Stimulated activated naive CD4-positive, alpha-beta T cell (primary cell): ENCODE measurements at regions not wholly inside any gene's neighbourhood (a gene's known extent, or its start where the extent isn't known, plus 50 kb on each side); places are given as distances from the start of the nearest gene placed in this dataset.
"Not testable (repeated sequence)": the region's sequence is repeated elsewhere in the genome, so short reads cannot be mapped to it uniquely, and the experiment has no call there.

Experiments
- DNase-seq, 6 experiments: peaks; one replicate each; lab custom pipeline; 2025; lab: John Stamatoyannopoulos, UW

- DNase-seq = no peak
Measured at GRCh38 chr1:99062192-99062591, 57.5 kb upstream of the PLPPR5 start.

GRCh38 chr1:99069146-99069545 is 64.5 kb upstream of the PLPPR5 start:
- DNase-seq = no peak

- DNase-seq = not testable (repeated sequence)
Measured at GRCh38 chr1:99078529-99078928, 73.9 kb upstream of the PLPPR5 start.

- no peak for DNase-seq
Measured at GRCh38 chr1:99082366-99082765, 77.7 kb upstream of the PLPPR5 start.

DNA sequence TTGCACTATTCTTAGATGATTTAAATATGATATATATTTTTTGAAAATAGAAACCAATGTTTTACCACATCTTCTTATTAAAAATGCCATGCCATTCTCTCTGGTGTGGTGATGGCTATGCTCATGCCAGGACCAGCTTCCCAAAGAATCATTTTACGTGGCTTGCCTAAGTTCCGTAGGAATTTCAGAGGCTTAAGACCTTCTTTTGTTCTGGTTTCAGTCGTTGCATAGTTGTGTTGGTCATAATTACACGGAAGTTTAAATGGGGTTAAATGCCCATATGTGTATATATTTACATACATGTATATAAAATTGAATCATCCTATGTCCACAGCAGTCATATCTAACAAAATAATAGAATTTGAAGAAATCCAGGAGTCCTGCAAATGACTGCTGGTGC is 78.7 kb upstream of the PLPPR5 start:
- DNase-seq = no peak

- no peak for DNase-seq
Measured at GRCh38 chr1:99084562-99084961, 79.9 kb upstream of the PLPPR5 start.

DNA sequence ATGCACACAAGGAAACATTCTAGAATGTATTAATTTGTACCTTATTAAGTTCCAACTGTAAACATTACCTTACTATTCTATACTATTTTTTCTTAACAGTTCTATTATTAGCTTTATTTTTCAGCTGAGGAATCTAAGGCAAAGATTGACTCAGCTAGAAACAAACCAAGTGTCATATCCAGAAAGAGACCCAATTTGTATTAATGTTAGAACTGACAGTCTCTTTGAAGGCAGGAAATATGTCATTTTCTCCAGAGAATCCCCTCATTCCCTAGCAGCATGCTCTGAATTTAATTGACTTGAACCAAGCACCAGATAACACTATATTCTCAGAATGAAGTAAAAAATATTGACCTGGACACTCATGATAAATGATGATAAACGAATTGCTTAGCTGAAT is 81.4 kb upstream of the PLPPR5 start:
- no peak for DNase-seq

GRCh38 chr1:99098589-99098988 is 93.9 kb upstream of the PLPPR5 start:
- no peak for DNase-seq

- no peak for DNase-seq
Measured at GRCh38 chr1:99106274-99106673, 101.6 kb upstream of the PLPPR5 start.

DNA sequence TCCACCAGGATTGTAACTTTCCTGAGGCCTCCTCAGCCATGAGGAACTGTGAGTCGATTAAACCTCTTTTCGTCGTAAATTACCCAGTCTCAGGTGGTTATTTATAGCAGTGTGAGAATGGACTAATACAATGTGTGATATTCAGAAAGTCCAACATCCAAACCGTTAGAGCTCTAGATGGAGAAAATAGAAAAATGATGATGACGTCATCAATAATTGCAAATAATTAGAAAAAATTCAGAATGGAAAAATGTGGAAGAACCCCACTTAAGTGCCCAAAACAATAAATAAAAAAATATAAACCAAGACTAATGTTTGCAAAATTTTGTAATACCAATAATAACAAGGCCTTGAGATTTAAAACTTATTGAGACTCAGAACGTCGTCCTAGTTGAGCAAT is 103.0 kb upstream of the PLPPR5 start:
- no peak for DNase-seq

- DNase-seq = no peak
Measured at GRCh38 chr1:99110140-99111041, 105.7 kb upstream of the PLPPR5 start.

GRCh38 chr1:99115231-99115630 is 110.6 kb upstream of the PLPPR5 start:
- DNase-seq = no peak

DNA sequence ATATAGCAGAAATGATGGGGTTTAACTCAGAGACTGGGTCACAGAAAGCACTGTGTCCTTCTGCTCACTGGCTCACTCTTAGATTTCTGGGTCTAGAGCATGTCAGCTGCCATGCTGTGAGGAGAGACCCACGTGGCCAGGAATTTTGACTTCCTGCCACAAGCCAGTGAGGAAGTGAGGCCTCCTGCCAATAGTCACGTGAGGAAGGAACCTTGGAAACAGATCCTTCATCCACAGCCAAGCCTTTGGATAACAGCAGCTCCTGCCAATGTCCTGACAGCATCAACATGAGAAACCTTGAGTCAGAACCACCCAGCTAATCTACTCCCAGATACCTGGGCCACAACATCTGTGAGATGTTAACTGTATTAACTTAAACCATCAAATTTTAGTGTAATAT is 114.5 kb upstream of the PLPPR5 start:
- no peak for DNase-seq

- DNase-seq = no peak
Measured at GRCh38 chr1:99122039-99122438, 117.4 kb upstream of the PLPPR5 start.

- DNase-seq = no peak
Measured at GRCh38 chr1:99123936-99124335, 119.3 kb upstream of the PLPPR5 start.

GRCh38 chr1:99131546-99131945 is 126.9 kb upstream of the PLPPR5 start:
- DNase-seq = no peak

- DNase-seq = no peak
Measured at GRCh38 chr1:99133756-99134500, 129.3 kb upstream of the PLPPR5 start.

GRCh38 chr1:99137554-99138206 is 126.6 kb upstream of the PLPPR4 start:
- no peak for DNase-seq

GRCh38 chr1:99139876-99140275 is 124.4 kb upstream of the PLPPR4 start:
- DNase-seq = no peak

GRCh38 chr1:99146129-99146848 is 118.0 kb upstream of the PLPPR4 start:
- DNase-seq = no peak

- no peak for DNase-seq
Measured at GRCh38 chr1:99149952-99150351, 114.3 kb upstream of the PLPPR4 start.

- no peak for DNase-seq
Measured at GRCh38 chr1:99152132-99152531, 112.2 kb upstream of the PLPPR4 start.
